T-helper 22 cell (primary cell): ENCODE measurements at regions not wholly inside any gene's neighbourhood (a gene's known extent, or its start where the extent isn't known, plus 50 kb on each side); places are given as distances from the start of the nearest gene placed in this dataset.

Experiments used
- DNase-seq: peaks from one replicate; pipeline ENCODE4 v3.0.0-alpha.2; 2020; ENCODE audit warnings: low read depth

GRCh38 chr10:43970717-43971116, 322.0 kb upstream of the ZNF32 start:
- no peak for DNase-seq

- no peak for DNase-seq
Measured at GRCh38 chr10:43970018-43970698, 321.5 kb upstream of the ZNF32 start.

- no peak for DNase-seq
Measured at GRCh38 chr10:43969506-43969905, 320.8 kb upstream of the ZNF32 start.

GRCh38 chr10:43968961-43969360, 320.3 kb upstream of the ZNF32 start:
- DNase-seq = no peak

GRCh38 chr10:43968076-43968475, 319.4 kb upstream of the ZNF32 start:
- no peak for DNase-seq

GRCh38 chr10:43966571-43966965, 317.9 kb upstream of the ZNF32 start:
- DNase-seq = no peak

- no peak for DNase-seq
Measured at GRCh38 chr10:43965918-43966570, 317.4 kb upstream of the ZNF32 start.

- no peak for DNase-seq
Measured at GRCh38 chr10:43965033-43965917, 316.6 kb upstream of the ZNF32 start.

GRCh38 chr10:43964486-43964885, 315.8 kb upstream of the ZNF32 start:
- no peak for DNase-seq

- no peak for DNase-seq
Measured at GRCh38 chr10:43963793-43964425, 315.2 kb upstream of the ZNF32 start.

GRCh38 chr10:43963379-43963778, 314.7 kb upstream of the ZNF32 start:
- DNase-seq = no peak

GRCh38 chr10:43962346-43963191, 313.9 kb upstream of the ZNF32 start:
- no peak for DNase-seq

- DNase-seq = no peak
Measured at GRCh38 chr10:43961523-43962345, 313.1 kb upstream of the ZNF32 start.

GRCh38 chr10:43960981-43961380, 312.3 kb upstream of the ZNF32 start:
- DNase-seq = no peak

GRCh38 chr10:43960477-43960876, 311.8 kb upstream of the ZNF32 start:
- no peak for DNase-seq

- no peak for DNase-seq
Measured at GRCh38 chr10:43960135-43960415, 311.4 kb upstream of the ZNF32 start.

GRCh38 chr10:43959364-43960134, 310.9 kb upstream of the ZNF32 start:
- DNase-seq = no peak

- no peak for DNase-seq
Measured at GRCh38 chr10:43958964-43959363, 310.3 kb upstream of the ZNF32 start.

- no peak for DNase-seq
Measured at GRCh38 chr10:43958071-43958432, 309.4 kb upstream of the ZNF32 start.
